HG02852 (cell line): ENCODE measurements at regions not wholly inside any gene's neighbourhood (a gene's known extent, or its start where the extent isn't known, plus 50 kb on each side); places are given as distances from the start of the nearest gene placed in this dataset.

Source experiments
- ATAC-seq: cut with Tn5 transposase; IDR thresholded peaks from one replicate; pipeline ENCODE4 v1.9.1; 2021; ENCODE audit warnings: mild to moderate bottlenecking, moderate library complexity; ENCODE audit not compliant: unreplicated experiment

DNA sequence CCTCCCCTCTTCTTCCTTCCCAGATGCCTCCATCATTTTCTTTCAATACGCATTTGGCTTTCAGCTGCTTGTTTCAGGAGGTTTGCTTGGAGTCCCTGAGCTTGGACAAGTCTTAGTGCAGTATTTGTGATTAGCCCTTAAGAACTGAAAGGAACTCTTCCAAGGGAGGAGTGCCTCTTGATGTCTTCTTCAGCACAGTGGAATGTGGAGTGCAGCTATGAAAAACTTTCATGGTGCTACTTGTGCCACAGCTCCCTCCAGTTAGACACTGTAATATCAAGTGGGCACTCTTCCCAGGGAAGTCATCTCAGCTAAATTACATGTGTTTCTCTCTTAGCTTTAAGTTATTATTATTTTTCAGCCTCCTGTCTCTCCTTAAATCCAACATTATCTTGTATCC lies 173.1 kb downstream of the NECTIN3 start:
- no peak for ATAC-seq

DNA sequence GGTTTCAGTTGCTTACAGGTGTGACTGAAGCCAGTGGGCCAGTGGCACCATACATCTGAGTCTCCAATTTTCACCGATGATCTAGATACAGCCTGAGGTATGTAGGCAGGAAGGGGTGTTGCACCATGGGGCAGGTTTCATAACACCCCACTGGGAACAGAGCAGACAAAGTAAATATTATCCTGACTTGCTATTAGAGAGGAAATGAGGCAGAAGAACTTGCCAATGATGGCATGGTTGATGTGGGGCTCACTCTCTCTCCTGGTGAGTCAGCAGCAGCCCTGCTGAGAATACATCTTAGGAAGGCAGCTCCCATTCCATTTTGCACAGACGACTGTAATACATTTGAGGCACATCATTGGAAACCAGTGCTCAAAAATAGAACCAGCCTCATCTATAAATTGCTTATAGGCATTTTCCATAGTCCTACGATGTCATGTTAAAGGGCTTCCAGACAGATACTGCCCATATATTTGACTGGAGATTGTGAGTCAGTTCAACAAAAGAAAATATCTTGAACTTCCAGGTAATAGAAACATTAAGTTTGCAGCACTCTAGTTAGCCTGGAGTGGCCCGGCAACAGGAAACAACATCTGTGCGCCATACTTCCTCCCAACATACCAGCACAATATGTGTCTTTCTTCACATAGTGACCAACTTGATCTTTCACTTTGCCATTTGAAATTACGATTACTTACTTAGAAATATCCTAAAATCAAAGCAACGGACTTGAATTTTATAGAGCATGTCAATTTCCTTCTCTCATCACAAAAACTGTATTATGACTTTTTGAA lies 175.5 kb downstream of the NECTIN3 start:
- ATAC-seq: no peak

DNA sequence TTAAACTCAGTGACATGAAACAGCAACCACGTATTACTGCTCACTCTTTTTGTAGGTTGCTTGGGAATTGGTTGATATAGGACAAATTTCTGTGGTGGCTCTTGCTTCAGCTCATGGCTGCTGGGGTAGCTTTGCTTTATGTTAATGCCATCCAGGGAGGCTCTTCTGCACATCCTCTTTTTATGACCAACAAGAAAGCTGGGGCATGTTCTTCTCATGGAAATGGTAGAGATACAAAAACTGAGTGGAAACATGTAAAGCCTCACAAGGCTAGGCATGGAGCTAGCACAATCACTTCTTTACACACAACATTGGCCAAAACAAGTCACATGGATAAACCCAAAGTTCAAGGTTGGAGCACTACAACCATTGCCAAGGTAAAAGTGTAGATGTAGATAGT lies 176.8 kb downstream of the NECTIN3 start:
- ATAC-seq: no peak

- ATAC-seq: no peak
These were observed 177.8 kb downstream of the NECTIN3 start for GRCh38 chr3:111249421-111249820.

DNA sequence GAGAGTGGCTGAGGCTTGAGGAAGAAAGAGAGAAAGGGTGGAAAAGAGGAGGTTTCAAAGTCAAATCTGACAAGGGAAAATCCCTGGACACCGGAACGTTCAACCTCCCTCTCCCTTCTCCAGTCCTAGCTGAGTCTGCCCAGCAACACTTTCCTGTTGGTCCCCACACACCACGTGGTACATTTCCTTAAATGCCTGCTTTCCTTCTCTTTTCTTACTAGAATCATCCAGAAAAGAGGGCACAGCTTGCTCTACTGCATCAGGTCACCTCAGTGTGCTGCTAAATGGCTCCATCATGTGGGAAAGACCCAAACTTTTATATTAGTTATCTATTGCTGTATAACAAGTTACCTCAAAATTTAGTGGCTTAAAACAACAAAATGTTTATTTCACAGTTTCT lies 181.2 kb downstream of the NECTIN3 start:
- peak; percentile 89 for ATAC-seq

- no peak for ATAC-seq
These were observed 182.1 kb downstream of the NECTIN3 start for GRCh38 chr3:111253733-111254132.

DNA sequence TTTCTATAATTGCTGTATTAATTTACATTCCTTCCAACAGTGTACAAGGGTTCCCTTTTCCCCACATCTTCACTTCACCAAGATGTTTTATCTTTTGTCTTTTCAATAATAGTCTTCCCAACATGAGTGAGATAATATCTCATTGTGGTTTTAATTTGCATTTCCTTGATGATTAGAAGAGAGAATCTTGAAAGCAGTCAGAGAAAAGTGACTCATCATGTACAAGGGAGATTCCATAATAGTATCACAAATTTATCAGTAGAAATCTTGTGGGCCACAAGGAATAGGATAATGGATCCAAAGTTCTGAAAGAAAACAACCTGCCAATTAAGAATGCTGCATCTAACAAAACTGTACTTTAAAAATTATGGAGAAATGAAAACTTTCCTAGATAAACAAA lies 189.3 kb downstream of the NECTIN3 start:
- peak; percentile 85 for ATAC-seq

DNA sequence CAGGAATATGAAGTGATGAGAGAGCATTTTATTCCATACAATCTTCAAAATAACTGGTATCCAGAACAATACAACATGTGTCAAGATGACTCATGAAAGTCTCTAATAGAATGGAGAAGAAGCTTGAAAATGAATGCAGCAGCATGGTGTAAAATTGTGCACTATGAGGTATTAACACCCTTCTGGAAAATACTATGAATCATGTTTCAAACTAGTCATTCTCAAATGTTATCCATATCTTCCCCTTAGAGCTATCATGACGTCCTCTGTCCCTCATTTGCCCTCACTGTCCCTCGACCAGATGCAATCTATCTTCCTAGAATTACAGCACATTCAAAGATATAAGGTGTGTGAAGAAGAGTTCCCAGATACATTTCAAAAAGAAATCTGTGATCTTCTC lies 198.2 kb downstream of the NECTIN3 start:
- ATAC-seq: no peak

- ATAC-seq: no peak
These were observed 205.6 kb downstream of the NECTIN3 start for GRCh38 chr3:111277226-111277625.

DNA sequence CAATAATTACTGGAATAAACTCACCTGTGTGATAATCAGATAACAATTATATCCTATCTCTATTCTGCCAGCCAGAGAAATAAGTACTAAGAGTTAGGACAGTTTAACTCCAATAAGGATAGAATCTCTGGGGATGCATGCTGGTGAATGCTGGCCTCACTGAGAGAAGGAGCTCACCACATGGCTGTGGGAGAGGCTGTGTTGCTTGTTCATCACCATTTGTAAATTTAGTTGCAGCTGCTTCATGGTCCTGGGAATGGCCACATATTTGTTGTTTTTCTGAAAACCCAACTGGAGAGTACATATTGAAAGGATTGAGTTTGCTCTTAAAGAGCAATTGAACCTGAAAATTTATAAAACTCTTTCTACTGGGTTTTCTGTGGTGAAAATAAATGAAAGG lies 207.3 kb downstream of the NECTIN3 start:
- no peak for ATAC-seq

DNA sequence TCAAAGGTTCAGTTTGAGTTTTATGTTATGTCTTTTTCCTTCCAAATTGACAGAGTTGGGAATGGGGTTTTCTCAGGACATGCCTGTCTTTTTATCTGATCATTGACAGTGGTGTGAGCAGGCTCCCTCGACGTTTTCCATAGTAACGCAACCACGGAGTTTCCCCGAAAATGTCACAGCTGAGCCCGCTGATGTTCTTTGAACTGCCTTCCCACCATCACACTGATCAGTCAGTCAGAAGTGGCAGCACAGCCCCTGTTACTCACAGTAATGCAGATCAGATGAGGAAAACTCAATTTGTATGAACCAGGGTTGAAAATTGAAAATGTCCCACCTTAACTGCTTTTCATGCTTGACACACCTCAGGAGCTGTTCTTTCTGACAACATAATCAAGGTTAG lies 210.4 kb downstream of the NECTIN3 start:
- no peak for ATAC-seq

DNA sequence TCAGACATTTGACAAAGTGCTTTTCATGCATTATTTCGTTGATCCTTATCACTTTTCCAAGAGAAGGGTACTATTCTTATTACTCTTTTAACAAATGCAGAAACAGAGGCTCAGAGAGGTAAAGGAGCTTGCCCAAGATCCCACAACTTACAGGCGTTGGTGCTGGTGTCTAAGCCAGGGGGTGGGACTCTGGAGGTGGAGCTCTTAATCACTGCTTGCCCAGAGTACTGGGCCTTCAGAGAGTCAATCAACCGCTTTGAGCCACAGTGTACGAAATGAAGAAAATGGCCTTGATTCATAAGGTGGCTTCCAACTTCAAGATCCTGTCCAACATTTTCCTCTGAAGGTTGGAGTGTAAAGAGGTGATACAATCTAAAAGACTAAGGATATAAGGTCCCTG lies 211.5 kb downstream of the NECTIN3 start:
- ATAC-seq: no peak

GRCh38 chr3:111284503-111285183 lies 213.0 kb downstream of the NECTIN3 start:
- no peak for ATAC-seq

DNA sequence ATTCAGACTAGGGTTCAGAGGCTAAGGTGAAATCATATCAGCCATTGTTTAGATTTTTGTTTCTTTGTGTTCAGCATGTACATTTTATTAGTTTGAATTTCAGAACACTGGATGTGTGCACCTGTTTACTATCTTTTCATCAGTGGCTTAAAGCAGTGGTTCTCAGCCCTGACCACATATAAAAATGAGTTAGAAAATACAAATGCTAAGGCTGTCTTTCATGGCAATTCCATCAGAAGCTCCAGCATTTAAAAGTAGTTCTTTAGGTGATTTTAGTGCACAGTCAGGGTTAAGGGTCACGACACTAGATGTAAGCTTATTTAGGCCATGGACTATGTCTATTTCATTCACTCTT lies 213.5 kb downstream of the NECTIN3 start:
- ATAC-seq: no peak

DNA sequence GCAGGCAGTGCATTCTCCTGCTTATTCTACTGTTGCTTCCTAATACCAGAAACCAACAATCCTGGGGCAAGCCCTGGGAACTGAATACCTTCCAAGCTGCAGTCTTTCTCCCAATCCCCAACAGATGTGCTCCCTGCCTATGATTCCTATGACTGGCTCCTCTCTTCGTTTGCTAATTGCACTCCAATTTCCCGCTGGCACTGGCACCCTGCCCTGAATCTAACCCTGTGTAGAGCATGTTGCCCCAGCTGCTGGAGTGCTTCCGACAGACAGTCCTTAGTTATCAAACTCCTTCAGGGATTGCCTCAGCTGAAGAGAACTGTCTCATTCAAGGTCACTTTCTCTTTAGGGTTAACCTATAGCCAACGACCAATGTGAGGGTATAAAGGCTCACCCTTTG lies 214.1 kb downstream of the NECTIN3 start:
- no peak for ATAC-seq

DNA sequence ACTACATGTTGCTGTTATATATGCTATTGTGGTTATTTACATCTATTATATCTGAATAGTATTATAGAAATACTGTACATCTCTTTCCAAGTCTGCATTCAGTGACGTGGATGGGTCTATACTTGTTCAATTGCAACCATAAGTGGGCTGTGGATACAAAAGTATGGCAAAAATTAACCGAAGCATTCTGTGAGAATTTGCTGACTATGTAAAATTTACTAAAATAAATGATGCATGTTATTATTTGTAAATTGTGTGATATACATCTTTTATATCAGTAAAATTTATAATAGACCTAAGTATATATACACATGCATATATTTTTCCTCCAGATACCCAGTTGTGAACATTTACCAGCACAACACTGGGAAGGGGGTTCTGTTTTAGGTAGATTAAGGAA lies 215.1 kb downstream of the NECTIN3 start:
- ATAC-seq: no peak

- ATAC-seq: no peak
These were observed 220.5 kb downstream of the NECTIN3 start for GRCh38 chr3:111292117-111292516.

DNA sequence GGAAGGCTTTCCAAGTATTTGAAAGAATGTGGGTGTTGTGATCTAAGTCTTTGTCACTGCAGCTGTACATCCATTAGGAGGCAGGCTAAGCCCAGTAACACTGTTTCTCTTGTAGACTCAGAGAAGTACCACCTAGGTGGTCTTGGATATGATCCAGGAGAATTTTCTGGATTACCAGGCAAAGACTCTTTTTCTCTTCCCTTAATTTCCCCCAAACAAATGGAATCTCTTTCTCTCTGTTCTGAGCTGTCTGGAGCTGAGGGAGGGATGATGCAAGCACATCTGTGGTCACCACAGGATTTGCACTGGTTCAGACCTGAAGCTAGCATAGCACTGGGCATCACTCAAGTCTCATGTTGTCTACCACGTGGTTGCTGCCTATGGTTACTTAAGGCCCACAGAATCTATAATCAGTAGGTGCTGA lies 227.6 kb downstream of the NECTIN3 start:
- ATAC-seq: no peak

DNA sequence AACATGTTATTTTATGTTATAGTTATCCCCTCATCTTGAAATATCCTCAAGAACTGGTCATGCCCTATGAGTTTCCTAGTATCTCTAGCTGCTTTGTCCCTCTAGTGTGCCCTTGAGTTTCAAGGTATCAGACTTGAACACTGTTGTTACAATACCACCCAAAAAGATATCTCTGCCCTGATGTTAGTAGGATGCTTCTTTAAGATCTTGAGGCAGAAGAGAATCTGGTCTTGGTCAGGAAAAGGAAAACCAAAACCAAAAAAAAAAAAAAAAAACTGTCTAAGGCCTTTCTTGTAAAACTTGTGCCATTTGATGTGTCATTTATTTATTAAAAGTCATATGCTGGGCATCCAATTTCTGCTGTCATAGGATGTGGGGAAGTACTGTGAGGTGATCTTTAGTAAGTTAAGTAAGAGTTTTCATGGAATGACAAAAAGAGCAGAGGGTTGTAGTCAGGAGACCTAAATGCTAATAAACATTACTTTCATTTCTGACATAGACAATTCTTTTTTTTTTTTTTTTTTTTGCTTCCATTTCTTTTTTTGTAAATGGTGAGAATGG lies 229.7 kb downstream of the NECTIN3 start:
- ATAC-seq: no peak

- ATAC-seq: no peak
These were observed 230.4 kb downstream of the NECTIN3 start for GRCh38 chr3:111302063-111302462.

- ATAC-seq: no peak
These were observed 232.1 kb downstream of the NECTIN3 start for GRCh38 chr3:111303760-111304159.

GRCh38 chr3:111307676-111308075 lies 234.3 kb upstream of the CD96 start:
- no peak for ATAC-seq
